SK-N-DZ (cell line): ENCODE measurements at regions not wholly inside any gene's neighbourhood (a gene's known extent, or its start where the extent isn't known, plus 50 kb on each side); places are given as distances from the start of the nearest gene placed in this dataset.

ENCODE experiments used
- DNase-seq: peaks from one replicate; pipeline ENCODE4 v3.0.0-alpha.2; 2015; ENCODE audit warnings: low spot score

GRCh38 chr10:9613338-9614075 lies 1404.2 kb upstream of the CELF2 start:
- DNase-seq: no peak

GRCh38 chr10:9615189-9615588 lies 1402.5 kb upstream of the CELF2 start:
- no peak for DNase-seq

- no peak for DNase-seq
These were observed 1396.5 kb upstream of the CELF2 start for GRCh38 chr10:9621216-9621615.

- no peak for DNase-seq
These were observed 1392.4 kb upstream of the CELF2 start for GRCh38 chr10:9625304-9625703.

GRCh38 chr10:9634466-9634865 lies 1383.2 kb upstream of the CELF2 start:
- no peak for DNase-seq

GRCh38 chr10:9635691-9636090 lies 1382.0 kb upstream of the CELF2 start:
- no peak for DNase-seq

GRCh38 chr10:9636216-9636615 lies 1381.5 kb upstream of the CELF2 start:
- DNase-seq: no peak

- no peak for DNase-seq
These were observed 1373.9 kb upstream of the CELF2 start for GRCh38 chr10:9643782-9644181.

- no peak for DNase-seq
These were observed 1372.3 kb upstream of the CELF2 start for GRCh38 chr10:9645404-9645803.

GRCh38 chr10:9645928-9646600 lies 1371.6 kb upstream of the CELF2 start:
- DNase-seq: no peak

- DNase-seq: no peak
These were observed 1363.4 kb upstream of the CELF2 start for GRCh38 chr10:9654261-9654660.

GRCh38 chr10:9656386-9656785 lies 1361.3 kb upstream of the CELF2 start:
- no peak for DNase-seq

- DNase-seq: no peak
These were observed 1360.7 kb upstream of the CELF2 start for GRCh38 chr10:9656996-9657395.

GRCh38 chr10:9657530-9657929 lies 1360.1 kb upstream of the CELF2 start:
- no peak for DNase-seq

GRCh38 chr10:9668411-9668810 lies 1349.3 kb upstream of the CELF2 start:
- DNase-seq: no peak

GRCh38 chr10:9670911-9671310 lies 1346.8 kb upstream of the CELF2 start:
- DNase-seq: no peak

GRCh38 chr10:9681655-9682054 lies 1336.0 kb upstream of the CELF2 start:
- no peak for DNase-seq

- no peak for DNase-seq
These were observed 1334.9 kb upstream of the CELF2 start for GRCh38 chr10:9682802-9683201.

GRCh38 chr10:9684186-9684585 lies 1333.5 kb upstream of the CELF2 start:
- DNase-seq: no peak

- DNase-seq: no peak
These were observed 1332.1 kb upstream of the CELF2 start for GRCh38 chr10:9685596-9685995.

GRCh38 chr10:9688711-9689110 lies 1329.0 kb upstream of the CELF2 start:
- DNase-seq: no peak

GRCh38 chr10:9707216-9707615 lies 1310.5 kb upstream of the CELF2 start:
- no peak for DNase-seq

GRCh38 chr10:9709849-9710248 lies 1307.8 kb upstream of the CELF2 start:
- no peak for DNase-seq
